Endothelial cell (in vitro differentiated cells): ENCODE measurements at regions not wholly inside any gene's neighbourhood (a gene's known extent, or its start where the extent isn't known, plus 50 kb on each side); places are given as distances from the start of the nearest gene placed in this dataset.

ENCODE experiments used
- DNase-seq: peaks from one replicate; pipeline ENCODE4 v3.0.0; 2021; ENCODE audit warnings: low spot score
- H3K27ac Mint-ChIP-seq: one replicate; pipeline ENCODE4 v1.8.0; 2021; ENCODE audit warnings: mixed read lengths, inconsistent platforms; ENCODE audit not compliant: unreplicated experiment
- H3K27me3 Mint-ChIP-seq: one replicate; pipeline ENCODE4 v1.8.0; 2021; ENCODE audit warnings: mild to moderate bottlenecking, moderate library complexity, mixed read lengths, inconsistent platforms; ENCODE audit not compliant: unreplicated experiment
- H3K36me3 Mint-ChIP-seq: one replicate; pipeline ENCODE4 v1.8.0; 2021; ENCODE audit warnings: mild to moderate bottlenecking, low read depth, mixed read lengths, inconsistent platforms; ENCODE audit not compliant: unreplicated experiment
- H3K4me1 Mint-ChIP-seq: one replicate; pipeline ENCODE4 v1.8.0; 2021; ENCODE audit warnings: mild to moderate bottlenecking, mixed read lengths, inconsistent platforms; ENCODE audit not compliant: unreplicated experiment
- H3K4me3 Mint-ChIP-seq: one replicate; pipeline ENCODE4 v1.8.0; 2021; ENCODE audit warnings: mild to moderate bottlenecking, mixed read lengths, inconsistent platforms; ENCODE audit not compliant: unreplicated experiment
- H3K9me3 Mint-ChIP-seq: one replicate; pipeline ENCODE4 v1.8.0; 2021; ENCODE audit warnings: mixed read lengths, inconsistent platforms; ENCODE audit not compliant: unreplicated experiment
- TF ChIP-seq, protein P1 (sequence below): fragments of 200-600 bp; sonication (generic); IDR thresholded peaks from one replicate; pipeline ENCODE4 v1.5.0; 2021; ENCODE audit warnings: antibody characterized with exemption; ENCODE audit not compliant: unreplicated experiment

GRCh38 chr4:27594922-27595321 lies 734.3 kb downstream of the STIM2 start:
- Mint-ChIP-seq H3K36me3 (no peaks in the 10 kb centered on the region), H3K4me3 (no peak overlapping the region), H3K9me3 (no peaks in the 10 kb centered on the region), H3K27ac (no peak overlapping the region), H3K27me3 (no peaks in the 10 kb centered on the region), H3K4me1 (no peaks in the 10 kb centered on the region)
- DNase-seq, result no peak
- TF ChIP-seq, protein P1, sequence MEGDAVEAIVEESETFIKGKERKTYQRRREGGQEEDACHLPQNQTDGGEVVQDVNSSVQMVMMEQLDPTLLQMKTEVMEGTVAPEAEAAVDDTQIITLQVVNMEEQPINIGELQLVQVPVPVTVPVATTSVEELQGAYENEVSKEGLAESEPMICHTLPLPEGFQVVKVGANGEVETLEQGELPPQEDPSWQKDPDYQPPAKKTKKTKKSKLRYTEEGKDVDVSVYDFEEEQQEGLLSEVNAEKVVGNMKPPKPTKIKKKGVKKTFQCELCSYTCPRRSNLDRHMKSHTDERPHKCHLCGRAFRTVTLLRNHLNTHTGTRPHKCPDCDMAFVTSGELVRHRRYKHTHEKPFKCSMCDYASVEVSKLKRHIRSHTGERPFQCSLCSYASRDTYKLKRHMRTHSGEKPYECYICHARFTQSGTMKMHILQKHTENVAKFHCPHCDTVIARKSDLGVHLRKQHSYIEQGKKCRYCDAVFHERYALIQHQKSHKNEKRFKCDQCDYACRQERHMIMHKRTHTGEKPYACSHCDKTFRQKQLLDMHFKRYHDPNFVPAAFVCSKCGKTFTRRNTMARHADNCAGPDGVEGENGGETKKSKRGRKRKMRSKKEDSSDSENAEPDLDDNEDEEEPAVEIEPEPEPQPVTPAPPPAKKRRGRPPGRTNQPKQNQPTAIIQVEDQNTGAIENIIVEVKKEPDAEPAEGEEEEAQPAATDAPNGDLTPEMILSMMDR, result no peak

GRCh38 chr4:27595571-27596360 lies 735.1 kb downstream of the STIM2 start:
- Mint-ChIP-seq H3K9me3 (no peaks in the 10 kb centered on the region), H3K4me1 (no peaks in the 10 kb centered on the region), H3K4me3 (no peak overlapping the region), H3K36me3 (no peaks in the 10 kb centered on the region), H3K27ac (no peak overlapping the region), H3K27me3 (no peaks in the 10 kb centered on the region)
- DNase-seq, result no peak
- TF ChIP-seq, protein P1, result no peak

GRCh38 chr4:27602172-27602571 lies 741.5 kb downstream of the STIM2 start:
- no peak for DNase-seq
- TF ChIP-seq, protein P1, result no peak
- Mint-ChIP-seq H3K27ac (no peak overlapping the region), H3K9me3 (no peaks in the 10 kb centered on the region), H3K4me3 (no peak overlapping the region), H3K4me1 (no peaks in the 10 kb centered on the region), H3K36me3 (no peaks in the 10 kb centered on the region), H3K27me3 (peaks cover 3% of the 10 kb centered on the region)

GRCh38 chr4:27604692-27605091 lies 744.1 kb downstream of the STIM2 start:
- DNase-seq, result no peak
- Mint-ChIP-seq H3K4me1 (no peaks in the 10 kb centered on the region), H3K27me3 (peaks cover 3% of the 10 kb centered on the region), H3K36me3 (no peaks in the 10 kb centered on the region), H3K4me3 (no peak overlapping the region), H3K9me3 (no peaks in the 10 kb centered on the region), H3K27ac (no peak overlapping the region)
- TF ChIP-seq, protein P1, result no peak

DNA sequence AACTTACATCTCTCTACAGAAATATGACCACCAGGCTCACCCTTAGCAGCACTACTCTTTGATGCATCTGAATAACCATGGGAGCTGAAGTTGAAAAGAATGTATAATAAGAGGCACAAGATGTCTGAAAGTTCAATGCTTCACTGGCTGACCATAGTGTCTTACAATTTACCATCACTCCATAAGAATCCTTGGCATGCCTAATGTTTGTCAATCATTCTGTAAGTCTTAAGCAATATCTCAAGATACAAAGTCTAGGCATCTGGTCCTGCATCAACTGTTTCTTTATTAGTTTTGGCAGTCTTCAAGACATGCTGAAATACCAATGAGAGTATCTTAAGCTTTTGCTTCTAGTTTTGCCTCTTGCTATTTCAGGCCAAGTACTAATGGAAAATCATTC lies 755.5 kb downstream of the STIM2 start:
- Mint-ChIP-seq H3K27me3 (peaks cover 2% of the 10 kb centered on the region), H3K9me3 (no peaks in the 10 kb centered on the region), H3K27ac (no peak overlapping the region), H3K4me3 (no peak overlapping the region), H3K4me1 (no peaks in the 10 kb centered on the region), H3K36me3 (no peaks in the 10 kb centered on the region)
- DNase-seq, result no peak
- TF ChIP-seq, protein P1, result no peak
